ENCODE measurements at regions not wholly inside any gene's neighbourhood (a gene's known extent, or its start where the extent isn't known, plus 50 kb on each side); places are given as distances from the start of the nearest gene placed in this dataset.

DNA sequence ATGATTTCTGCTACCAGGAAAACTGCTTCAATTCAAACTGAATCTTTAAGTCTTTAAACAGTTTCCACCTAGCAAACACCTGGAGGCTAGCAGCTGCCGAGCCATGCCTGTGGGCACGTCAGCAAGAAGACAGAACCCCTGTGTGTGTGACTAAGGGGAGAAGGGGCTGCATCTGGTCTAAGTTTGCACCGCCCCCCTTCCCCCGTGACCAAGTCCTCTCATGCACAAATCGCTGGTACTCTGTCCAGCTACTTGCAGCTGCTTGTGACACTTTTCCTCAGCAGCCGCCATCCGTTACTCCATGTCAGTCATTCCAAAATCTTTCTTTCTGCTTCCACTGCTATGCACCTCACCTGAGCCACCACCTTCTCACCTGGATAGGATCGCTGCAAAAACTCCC is 355.0 kb downstream of the SS18 start:
- TF ChIP-seq EZH2 (IDR thresholded peaks at IDR 0.05; ENCODE audit: borderline replicate concordance, low read length) = no peak
- TF ChIP-seq, protein P1, sequence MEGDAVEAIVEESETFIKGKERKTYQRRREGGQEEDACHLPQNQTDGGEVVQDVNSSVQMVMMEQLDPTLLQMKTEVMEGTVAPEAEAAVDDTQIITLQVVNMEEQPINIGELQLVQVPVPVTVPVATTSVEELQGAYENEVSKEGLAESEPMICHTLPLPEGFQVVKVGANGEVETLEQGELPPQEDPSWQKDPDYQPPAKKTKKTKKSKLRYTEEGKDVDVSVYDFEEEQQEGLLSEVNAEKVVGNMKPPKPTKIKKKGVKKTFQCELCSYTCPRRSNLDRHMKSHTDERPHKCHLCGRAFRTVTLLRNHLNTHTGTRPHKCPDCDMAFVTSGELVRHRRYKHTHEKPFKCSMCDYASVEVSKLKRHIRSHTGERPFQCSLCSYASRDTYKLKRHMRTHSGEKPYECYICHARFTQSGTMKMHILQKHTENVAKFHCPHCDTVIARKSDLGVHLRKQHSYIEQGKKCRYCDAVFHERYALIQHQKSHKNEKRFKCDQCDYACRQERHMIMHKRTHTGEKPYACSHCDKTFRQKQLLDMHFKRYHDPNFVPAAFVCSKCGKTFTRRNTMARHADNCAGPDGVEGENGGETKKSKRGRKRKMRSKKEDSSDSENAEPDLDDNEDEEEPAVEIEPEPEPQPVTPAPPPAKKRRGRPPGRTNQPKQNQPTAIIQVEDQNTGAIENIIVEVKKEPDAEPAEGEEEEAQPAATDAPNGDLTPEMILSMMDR (IDR thresholded peaks at IDR 0.05; ENCODE audit: low read length) = no peak
- H3K4me1 ChIP-seq (ENCODE audit: insufficient read depth, low read length, severe bottlenecking) = no peaks in the 10 kb centered on the region
- no peaks in the 10 kb centered on the region for H3K9me3 ChIP-seq (ENCODE audit: low read length)
- no peak overlapping the region for H3K4me3 ChIP-seq (ENCODE audit: low read depth, low read length, poor library complexity, severe bottlenecking)
- no peak overlapping the region for H3K27ac ChIP-seq (ENCODE audit: low read depth, low read length, poor library complexity, severe bottlenecking)
- no peak overlapping the region for H2AFZ ChIP-seq (ENCODE audit: low read length)
- H3K79me2 ChIP-seq (ENCODE audit: insufficient read depth, low read length) = no peaks in the 10 kb centered on the region
- no peak overlapping the region for H3K4me2 ChIP-seq (ENCODE audit: low read length)
- H3K9ac ChIP-seq (ENCODE audit: low read length) = no peak overlapping the region
- 0 out of 2 replicates have a peak, but pooled peaks cover 4% of the 10 kb centered on the region for H3K27me3 ChIP-seq (ENCODE audit: insufficient read depth, low read length)
- H3K9me2 ChIP-seq (ENCODE audit: low read depth, low read length) = no peaks in the 10 kb centered on the region
- H4K20me1 ChIP-seq (ENCODE audit: insufficient read depth, low read length) = no peaks in the 10 kb centered on the region
- H3F3A ChIP-seq (ENCODE audit: insufficient read depth, low read length) = no peaks in the 10 kb centered on the region
- H3K36me3 ChIP-seq (ENCODE audit: insufficient read depth, low read length) = no peaks in the 10 kb centered on the region

DNA sequence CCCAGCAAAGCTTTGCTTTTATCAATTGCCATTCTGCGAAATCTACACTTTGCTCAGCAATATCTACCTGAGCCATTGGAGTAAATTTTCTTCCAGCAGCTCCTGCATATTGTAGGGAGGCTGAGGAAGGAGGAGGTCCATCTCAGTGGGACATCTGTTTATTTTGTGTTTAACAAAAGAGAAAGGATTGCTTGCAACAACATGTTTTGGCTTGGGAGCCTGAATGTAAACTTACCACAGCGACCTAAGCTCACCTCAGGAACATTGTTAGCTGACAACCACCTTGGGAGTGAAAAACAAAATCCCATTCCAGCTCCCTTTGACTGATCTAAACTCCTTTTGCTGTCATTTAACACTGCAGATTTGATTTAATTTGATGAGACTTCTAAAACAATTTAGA is 356.1 kb downstream of the SS18 start:
- no peak overlapping the region for H3K9ac ChIP-seq (ENCODE audit: low read length)
- 0 out of 2 replicates have a peak, but pooled peaks cover 4% of the 10 kb centered on the region for H3K27me3 ChIP-seq (ENCODE audit: insufficient read depth, low read length)
- no peaks in the 10 kb centered on the region for H3K9me2 ChIP-seq (ENCODE audit: low read depth, low read length)
- no peaks in the 10 kb centered on the region for H3F3A ChIP-seq (ENCODE audit: insufficient read depth, low read length)
- no peaks in the 10 kb centered on the region for H3K4me1 ChIP-seq (ENCODE audit: insufficient read depth, low read length, severe bottlenecking)
- no peak overlapping the region for H3K4me3 ChIP-seq (ENCODE audit: low read depth, low read length, poor library complexity, severe bottlenecking)
- no peaks in the 10 kb centered on the region for H3K9me3 ChIP-seq (ENCODE audit: low read length)
- no peak overlapping the region for H3K27ac ChIP-seq (ENCODE audit: low read depth, low read length, poor library complexity, severe bottlenecking)
- H2AFZ ChIP-seq (ENCODE audit: low read length) = no peak overlapping the region
- no peak for TF ChIP-seq EZH2 (IDR thresholded peaks at IDR 0.05; ENCODE audit: borderline replicate concordance, low read length)
- TF ChIP-seq, protein P1 (IDR thresholded peaks at IDR 0.05; ENCODE audit: low read length) = no peak
- no peak overlapping the region for H3K4me2 ChIP-seq (ENCODE audit: low read length)
- no peaks in the 10 kb centered on the region for H4K20me1 ChIP-seq (ENCODE audit: insufficient read depth, low read length)
- H3K79me2 ChIP-seq (ENCODE audit: insufficient read depth, low read length) = no peaks in the 10 kb centered on the region
- no peaks in the 10 kb centered on the region for H3K36me3 ChIP-seq (ENCODE audit: insufficient read depth, low read length)

DNA sequence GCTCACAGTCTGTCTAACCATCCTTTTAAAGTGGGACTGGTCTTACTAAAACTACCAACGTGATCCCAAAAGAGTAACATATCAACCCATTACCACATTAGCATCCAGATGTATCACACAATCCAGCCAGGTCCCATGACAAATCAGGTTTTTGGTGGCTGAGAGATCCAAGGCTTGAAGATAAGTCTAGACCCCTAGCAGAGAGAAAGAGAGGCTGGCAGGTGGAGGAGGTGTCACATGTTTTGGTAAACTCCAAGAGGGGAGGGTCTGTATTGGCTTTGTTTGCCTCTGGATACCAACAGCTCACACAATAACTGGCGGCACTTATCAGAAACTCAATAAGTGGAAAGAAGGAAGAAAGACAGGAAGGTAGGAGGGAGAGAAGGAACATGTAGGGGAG is 357.6 kb downstream of the SS18 start:
- H2AFZ ChIP-seq (ENCODE audit: low read length) = no peak overlapping the region
- no peaks in the 10 kb centered on the region for H3K79me2 ChIP-seq (ENCODE audit: insufficient read depth, low read length)
- H3K27ac ChIP-seq (ENCODE audit: low read depth, low read length, poor library complexity, severe bottlenecking) = no peak overlapping the region
- H3K36me3 ChIP-seq (ENCODE audit: insufficient read depth, low read length) = no peaks in the 10 kb centered on the region
- TF ChIP-seq EZH2 (IDR thresholded peaks at IDR 0.05; ENCODE audit: borderline replicate concordance, low read length) = no peak
- TF ChIP-seq, protein P1 (IDR thresholded peaks at IDR 0.05; ENCODE audit: low read length) = no peak
- no peaks in the 10 kb centered on the region for H3K4me1 ChIP-seq (ENCODE audit: insufficient read depth, low read length, severe bottlenecking)
- no peak overlapping the region for H3K9ac ChIP-seq (ENCODE audit: low read length)
- no peaks in the 10 kb centered on the region for H3F3A ChIP-seq (ENCODE audit: insufficient read depth, low read length)
- 0 out of 2 replicates have a peak, but pooled peaks cover 4% of the 10 kb centered on the region for H3K27me3 ChIP-seq (ENCODE audit: insufficient read depth, low read length)
- H3K4me3 ChIP-seq (ENCODE audit: low read depth, low read length, poor library complexity, severe bottlenecking) = no peak overlapping the region
- no peaks in the 10 kb centered on the region for H3K9me2 ChIP-seq (ENCODE audit: low read depth, low read length)
- H3K9me3 ChIP-seq (ENCODE audit: low read length) = no peaks in the 10 kb centered on the region
- H3K4me2 ChIP-seq (ENCODE audit: low read length) = no peak overlapping the region
- H4K20me1 ChIP-seq (ENCODE audit: insufficient read depth, low read length) = no peaks in the 10 kb centered on the region

All from OCI-LY1 (cell line).